HL-60 (cell line): ENCODE measurements at regions not wholly inside any gene's neighbourhood (a gene's known extent, or its start where the extent isn't known, plus 50 kb on each side); places are given as distances from the start of the nearest gene placed in this dataset.

ENCODE experiments used
- CTCF ChIP-seq: IDR thresholded peaks from one replicate; pipeline ENCODE4 v1.5.1; 2011; ENCODE audit warnings: low read length, control low read depth, inconsistent platforms; ENCODE audit not compliant: insufficient read depth
- GABPA ChIP-seq: IDR thresholded peaks from 2 replicates; pipeline ENCODE4 v1.6.1; 2012; ENCODE audit warnings: low read depth
- POLR2AphosphoS5 ChIP-seq: IDR thresholded peaks from 2 replicates; pipeline ENCODE4 v1.6.1; 2012; ENCODE audit warnings: low read depth
- SPI1 ChIP-seq: IDR thresholded peaks from 2 replicates; pipeline ENCODE4 v1.6.1; 2012; ENCODE audit warnings: low read depth, mild to moderate bottlenecking, borderline replicate concordance

GRCh38 chr10:43710772-43711471 lies 62.2 kb upstream of the ZNF32 start:
- TF ChIP-seq CTCF (no peak), GABPA (no peak), POLR2AphosphoS5 (no peak), SPI1 (no peak)
